RWPE2 (cell line): ENCODE measurements at regions not wholly inside any gene's neighbourhood (a gene's known extent, or its start where the extent isn't known, plus 50 kb on each side); places are given as distances from the start of the nearest gene placed in this dataset.

Experiments
- ATAC-seq: fragments of 200-7000 bp; cut with Tn5 transposase; 3 replicates; pipeline ENCODE4 v1.9.1; 2021; ENCODE audit warnings: low read depth
- DNase-seq: peaks from one replicate; pipeline ENCODE4 v3.0.0-alpha.2; 2020; ENCODE audit warnings: low spot score
- H3K27ac ChIP-seq: fragments of 450-650 bp; 2 replicates; pipeline ENCODE4 v1.5.1; 2017; ENCODE audit warnings: mild to moderate bottlenecking; ENCODE audit not compliant: poor library complexity, severe bottlenecking
- H3K27me3 ChIP-seq: fragments of 250-450 bp; sonication (Bioruptor Pico); 2 replicates; pipeline ENCODE4 v1.5.1; 2021; ENCODE audit warnings: mild to moderate bottlenecking, moderate library complexity; ENCODE audit not compliant: insufficient read depth, poor library complexity, severe bottlenecking
- H3K36me3 ChIP-seq: fragments of 250-450 bp; sonication (Bioruptor Pico); 2 replicates; pipeline ENCODE4 v1.5.1; 2020; ENCODE audit warnings: low read depth, mild to moderate bottlenecking, moderate library complexity
- H3K4me1 ChIP-seq: fragments of 250-450 bp; sonication (Bioruptor Pico); 2 replicates; pipeline ENCODE4 v1.5.1; 2021; ENCODE audit warnings: mild to moderate bottlenecking, moderate library complexity; ENCODE audit not compliant: insufficient read depth, poor library complexity, severe bottlenecking
- H3K4me3 ChIP-seq: fragments of 250-450 bp; sonication (Bioruptor Pico); 2 replicates; pipeline ENCODE4 v1.5.1; 2021; ENCODE audit warnings: mild to moderate bottlenecking, moderate library complexity; ENCODE audit not compliant: severe bottlenecking
- H3K9me3 ChIP-seq: fragments of 250-450 bp; sonication (Bioruptor Pico); 2 replicates; pipeline ENCODE4 v1.5.1; 2021; ENCODE audit warnings: mild to moderate bottlenecking, moderate library complexity; ENCODE audit not compliant: severe bottlenecking
- CTCF ChIP-seq: fragments of 450-650 bp; IDR thresholded peaks from one replicate; pipeline ENCODE4 v1.5.1; 2017; ENCODE audit warnings: mild to moderate bottlenecking, moderate library complexity; ENCODE audit not compliant: poor library complexity, severe bottlenecking

- no peak for ATAC-seq
- H3K4me3 ChIP-seq = no peak overlapping the region
- H3K9me3 ChIP-seq = no peaks in the 10 kb centered on the region
- peaks cover 10% of the 10 kb centered on the region for H3K4me1 ChIP-seq
- no peak for TF ChIP-seq CTCF
- no peaks in the 10 kb centered on the region for H3K36me3 ChIP-seq
- no peak for DNase-seq
- no peaks in the 10 kb centered on the region for H3K27me3 ChIP-seq
- no peak overlapping the region for H3K27ac ChIP-seq
These were observed 117.1 kb upstream of the GSE1 start for GRCh38 chr16:85495823-85496538.

DNA sequence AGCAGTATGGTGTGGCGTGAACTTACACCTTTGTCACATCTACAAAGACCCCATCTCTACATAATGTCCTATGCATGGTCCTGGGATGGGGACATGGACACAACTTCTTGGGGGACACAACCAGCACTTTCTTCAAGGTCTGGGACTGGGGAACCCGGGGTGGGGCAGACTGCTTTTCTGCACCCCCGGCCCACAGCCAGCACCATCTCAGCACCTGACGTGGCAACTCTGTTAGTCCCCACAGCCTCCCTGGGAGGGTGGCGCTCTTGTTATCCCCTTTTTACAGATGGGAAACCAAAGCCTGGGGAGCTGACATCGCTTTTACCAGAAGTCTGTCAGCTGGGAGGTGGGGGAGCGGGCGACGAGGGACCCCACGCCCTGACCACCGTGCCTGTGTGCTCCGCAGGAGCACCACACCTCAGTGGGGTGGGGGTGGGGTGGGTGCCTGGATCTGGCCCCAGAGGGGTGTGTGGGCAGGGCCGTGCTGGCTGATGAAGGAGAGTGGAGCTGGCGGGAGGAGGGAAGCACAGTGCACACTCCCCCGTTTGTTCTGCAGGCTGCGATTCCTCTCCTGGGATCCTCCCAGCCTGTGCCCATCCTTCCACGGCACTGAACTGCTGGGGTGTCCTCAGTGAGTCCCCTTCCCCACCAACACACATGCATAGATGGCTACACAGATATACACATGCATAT lies 115.4 kb upstream of the GSE1 start:
- H3K4me1 ChIP-seq = no peaks in the 10 kb centered on the region
- no peaks in the 10 kb centered on the region for H3K36me3 ChIP-seq
- DNase-seq (no peak), ATAC-seq (no peak)
- H3K4me3 ChIP-seq = no peak overlapping the region
- no peak overlapping the region for H3K27ac ChIP-seq
- H3K9me3 ChIP-seq = no peaks in the 10 kb centered on the region
- no peak for TF ChIP-seq CTCF
- no peaks in the 10 kb centered on the region for H3K27me3 ChIP-seq

- Histone ChIP-seq H3K36me3 (no peaks in the 10 kb centered on the region), H3K4me3 (no peak overlapping the region), H3K4me1 (no peaks in the 10 kb centered on the region), H3K27ac (no peak overlapping the region), H3K9me3 (no peaks in the 10 kb centered on the region), H3K27me3 (no peaks in the 10 kb centered on the region)
- DNase-seq (no peak), ATAC-seq (no peak)
- TF ChIP-seq CTCF = no peak
These were observed 114.5 kb upstream of the GSE1 start for GRCh38 chr16:85498607-85499006.

DNA sequence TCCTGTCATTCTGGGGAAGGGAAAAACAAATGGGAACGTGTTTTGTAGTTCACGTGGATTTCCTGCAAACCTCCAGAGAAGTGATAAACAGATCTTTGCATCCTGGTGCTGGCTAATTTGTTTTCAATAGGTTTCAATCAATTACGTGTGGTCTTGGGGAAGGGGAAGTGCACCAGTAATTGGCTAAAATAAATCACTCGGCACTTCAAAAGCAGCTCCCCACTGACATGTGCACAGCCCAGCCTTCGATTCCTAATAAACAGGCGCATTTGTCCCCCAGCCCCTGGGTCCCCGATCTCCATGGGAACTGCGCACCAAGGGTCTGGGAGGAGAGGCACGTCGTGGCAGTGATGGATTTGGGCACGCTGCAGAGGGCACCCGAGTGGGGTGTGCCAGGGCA lies 112.9 kb upstream of the GSE1 start:
- ATAC-seq (no peak), DNase-seq (no peak)
- no peak overlapping the region for H3K4me3 ChIP-seq
- H3K36me3 ChIP-seq = no peaks in the 10 kb centered on the region
- TF ChIP-seq CTCF = no peak
- no peaks in the 10 kb centered on the region for H3K4me1 ChIP-seq
- no peaks in the 10 kb centered on the region for H3K9me3 ChIP-seq
- H3K27me3 ChIP-seq = no peaks in the 10 kb centered on the region
- H3K27ac ChIP-seq = no peak overlapping the region

GRCh38 chr16:85501900-85502299 lies 111.2 kb upstream of the GSE1 start:
- Histone ChIP-seq H3K4me1 (no peaks in the 10 kb centered on the region), H3K36me3 (no peaks in the 10 kb centered on the region), H3K27me3 (no peaks in the 10 kb centered on the region), H3K27ac (no peak overlapping the region), H3K4me3 (no peak overlapping the region), H3K9me3 (no peaks in the 10 kb centered on the region)
- ATAC-seq = no peak
- TF ChIP-seq CTCF = no peak
- no peak for DNase-seq
